ENCODE measurements at regions not wholly inside any gene's neighbourhood (a gene's known extent, or its start where the extent isn't known, plus 50 kb on each side); places are given as distances from the start of the nearest gene placed in this dataset.
A peak's percentile ranks its signal among the peaks of the same experiment; 100 is the strongest.

GRCh38 chr16:77594799-77595596 is 127.3 kb upstream of the NUDT7 start:
- no peak for DNase-seq

- DNase-seq, result no peak
These were observed 126.1 kb upstream of the NUDT7 start for GRCh38 chr16:77596261-77596660.

DNA sequence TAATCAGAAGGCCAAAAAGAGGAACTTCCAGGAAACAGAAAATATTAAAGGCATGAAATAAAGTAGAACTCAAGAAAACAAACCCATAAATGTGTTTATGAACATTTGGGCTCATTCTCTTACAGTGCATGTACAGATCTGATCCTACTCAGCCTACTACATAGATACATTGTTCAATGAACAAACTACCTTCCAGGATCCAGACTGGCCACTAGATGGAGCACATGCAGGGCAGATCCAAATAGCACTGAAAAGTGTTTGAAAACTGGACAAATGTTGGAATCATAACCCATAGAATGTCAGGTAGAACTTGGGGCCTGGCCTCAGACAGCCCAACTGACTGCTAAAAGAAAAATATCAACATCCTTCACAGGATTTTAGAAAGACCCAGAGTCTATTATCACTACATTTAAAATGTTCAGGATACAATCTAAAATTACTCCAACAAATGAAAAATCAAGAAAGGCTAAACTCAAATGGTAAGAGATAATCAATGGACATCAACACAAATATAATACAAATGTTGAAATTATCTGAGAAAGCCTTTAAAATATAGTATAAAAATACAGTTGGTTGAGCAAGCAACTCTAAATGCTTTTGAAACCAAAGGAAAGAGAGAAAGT is 122.4 kb upstream of the NUDT7 start:
- DNase-seq, result peak; percentile 29

GRCh38 chr16:77600555-77600954 is 121.8 kb upstream of the NUDT7 start:
- no peak for DNase-seq

DNA sequence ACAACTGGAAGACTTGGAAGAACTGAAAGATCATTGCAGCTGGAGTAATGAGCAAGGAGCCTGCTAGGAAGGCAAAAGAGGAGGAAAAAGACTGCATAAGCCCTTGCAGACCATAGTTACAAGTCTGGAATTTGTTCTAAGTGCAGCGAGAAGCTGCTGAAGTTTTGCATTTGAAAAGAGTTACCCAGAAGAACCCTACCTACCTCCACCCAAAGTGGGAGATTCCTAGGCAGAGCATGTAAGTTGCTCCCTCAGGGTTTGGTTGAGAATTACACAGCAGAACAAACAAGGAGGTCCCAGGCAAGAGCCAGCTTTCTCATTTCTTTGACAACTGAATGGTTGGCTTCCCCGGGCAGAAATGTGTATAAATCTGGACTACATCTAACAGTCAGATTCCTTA is 118.7 kb upstream of the NUDT7 start:
- no peak for DNase-seq

GRCh38 chr16:77610496-77610895 is 111.8 kb upstream of the NUDT7 start:
- DNase-seq, result no peak

- no peak for DNase-seq
These were observed 110.9 kb upstream of the NUDT7 start for GRCh38 chr16:77611386-77611785.

DNA sequence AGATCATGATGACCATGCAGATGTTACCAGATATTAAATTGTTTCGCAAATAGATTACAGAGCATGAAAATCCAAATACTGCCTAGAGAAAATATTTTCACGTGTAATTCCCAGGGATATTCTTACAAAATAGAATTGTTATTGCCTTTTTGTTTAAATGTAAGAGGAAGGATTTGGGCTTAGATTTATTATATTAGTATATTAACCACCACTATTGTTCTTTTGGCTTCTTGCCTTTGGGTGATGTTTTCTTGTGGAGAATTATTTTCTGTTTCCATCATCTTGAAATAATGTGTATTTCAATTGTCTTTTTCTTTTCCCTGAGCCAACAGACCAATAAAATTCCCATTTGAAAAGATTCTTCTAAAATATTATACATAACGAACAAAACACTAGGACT is 109.7 kb upstream of the NUDT7 start:
- DNase-seq, result no peak

GRCh38 chr16:77613095-77613494 is 109.2 kb upstream of the NUDT7 start:
- no peak for DNase-seq

DNA sequence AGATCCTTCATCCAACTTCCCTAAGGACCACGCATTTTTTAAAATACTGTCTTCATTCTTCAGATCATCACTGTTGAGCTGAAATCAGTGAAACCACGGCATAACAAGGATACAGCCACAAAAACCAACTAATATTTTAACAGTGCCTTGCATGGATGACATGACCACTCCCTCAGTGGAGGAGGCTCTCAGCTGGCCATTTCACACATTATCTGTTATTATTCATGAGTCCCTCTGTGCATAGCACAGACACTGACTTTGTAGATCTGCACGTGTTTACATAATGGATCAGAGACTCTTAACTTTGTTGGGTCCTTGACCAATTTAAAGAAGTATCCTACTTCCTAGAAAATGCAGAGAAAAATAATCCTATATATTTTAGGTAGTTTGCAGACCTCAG is 104.8 kb upstream of the NUDT7 start:
- no peak for DNase-seq

GRCh38 chr16:77617996-77618395 is 104.3 kb upstream of the NUDT7 start:
- no peak for DNase-seq

DNA sequence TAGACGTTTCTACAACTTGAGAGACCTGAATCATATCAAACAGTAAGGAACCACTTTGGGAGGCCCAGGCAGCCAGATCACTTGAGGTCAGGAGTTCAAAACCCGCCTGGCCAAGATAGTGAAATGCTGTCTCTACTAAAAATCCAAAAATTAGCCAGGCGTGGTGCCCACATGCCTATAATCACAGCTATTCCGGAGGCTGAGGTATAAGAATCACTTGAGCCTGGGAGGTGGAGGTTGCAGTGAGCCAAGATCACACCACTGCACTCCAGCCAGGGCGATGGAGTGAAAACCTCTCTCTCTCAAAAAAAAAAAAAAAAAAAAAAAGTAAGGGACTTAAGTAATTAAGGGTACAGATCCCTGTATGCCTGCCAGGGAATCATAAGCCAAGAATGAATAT is 103.4 kb upstream of the NUDT7 start:
- DNase-seq, result no peak

DNA sequence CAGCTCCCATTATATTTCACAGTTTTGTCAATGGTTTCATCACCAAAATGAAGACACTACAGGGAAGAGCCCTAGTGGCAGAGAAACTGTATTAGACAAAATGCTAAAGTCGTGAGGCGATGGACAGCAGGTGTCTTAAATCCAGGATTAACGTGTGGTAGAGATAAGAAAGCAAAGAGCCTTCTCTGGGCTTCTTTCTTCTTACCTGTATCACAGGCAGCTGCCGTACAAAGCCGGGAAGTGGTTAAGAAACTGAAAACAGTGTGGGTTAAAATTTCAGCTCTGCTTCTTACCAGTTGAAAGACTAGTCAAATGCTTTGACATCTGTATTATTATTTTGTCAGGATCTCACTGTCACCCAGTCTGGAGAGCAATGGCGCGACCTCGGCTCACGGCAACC is 98.2 kb upstream of the NUDT7 start:
- no peak for DNase-seq

GRCh38 chr16:77636615-77637014 is 85.7 kb upstream of the NUDT7 start:
- no peak for DNase-seq

DNA sequence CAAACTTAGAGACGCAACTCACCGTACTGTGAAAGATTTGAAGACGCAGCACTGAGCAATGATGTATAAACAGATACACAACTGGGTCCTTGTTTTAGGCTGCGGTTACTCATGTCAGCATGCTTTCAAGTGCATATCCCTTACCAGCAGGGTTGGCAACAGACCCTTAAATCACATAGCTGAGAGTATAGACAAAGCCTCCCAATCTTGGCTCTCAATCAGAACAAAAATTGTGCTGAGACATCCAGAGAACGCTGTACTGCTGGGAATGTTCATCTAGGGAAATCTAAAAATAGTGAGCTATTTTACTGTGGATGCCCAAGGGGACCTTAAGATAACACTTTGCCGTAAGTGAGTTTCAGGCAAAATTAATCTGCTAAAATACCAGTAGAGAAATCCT is 84.4 kb upstream of the NUDT7 start:
- no peak for DNase-seq

GRCh38 chr16:77643176-77643575 is 79.1 kb upstream of the NUDT7 start:
- no peak for DNase-seq

DNA sequence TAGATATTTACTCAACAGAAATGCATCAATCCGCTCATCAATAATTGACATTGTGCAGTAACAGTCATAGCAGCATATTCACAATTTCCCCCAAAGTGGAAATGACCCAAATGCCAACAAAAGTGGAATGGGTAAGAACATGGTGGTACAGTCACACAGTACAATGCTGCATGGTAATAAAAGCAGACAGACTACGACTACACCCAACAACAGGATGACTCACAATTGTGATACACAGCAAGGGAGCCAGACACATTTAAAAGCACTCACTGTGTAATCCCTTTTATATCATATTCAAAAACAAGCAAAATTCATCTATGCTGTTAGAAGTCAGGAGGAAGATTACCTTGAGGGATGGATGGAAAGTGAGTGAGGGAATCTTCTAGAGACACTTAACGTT is 76.5 kb upstream of the NUDT7 start:
- DNase-seq, result no peak

DNA sequence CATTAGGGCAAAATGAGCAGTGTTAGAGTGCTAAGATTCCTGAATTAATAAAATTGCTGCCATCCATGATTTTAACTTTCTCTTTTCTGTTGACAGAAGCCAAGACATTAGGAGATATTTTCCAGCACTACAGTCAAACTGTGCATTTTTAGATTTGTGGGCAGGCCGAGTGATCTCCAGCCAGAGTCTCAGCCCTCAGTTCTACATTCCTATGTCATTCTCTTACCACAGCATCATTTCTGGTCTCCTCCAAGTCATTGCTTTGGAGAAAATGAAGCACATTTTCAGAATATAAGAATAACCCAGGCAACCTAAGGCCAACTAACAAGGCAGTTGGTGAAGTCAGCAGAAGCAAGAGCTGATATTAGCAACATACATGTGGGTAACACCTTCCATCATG is 74.6 kb upstream of the NUDT7 start:
- no peak for DNase-seq

DNA sequence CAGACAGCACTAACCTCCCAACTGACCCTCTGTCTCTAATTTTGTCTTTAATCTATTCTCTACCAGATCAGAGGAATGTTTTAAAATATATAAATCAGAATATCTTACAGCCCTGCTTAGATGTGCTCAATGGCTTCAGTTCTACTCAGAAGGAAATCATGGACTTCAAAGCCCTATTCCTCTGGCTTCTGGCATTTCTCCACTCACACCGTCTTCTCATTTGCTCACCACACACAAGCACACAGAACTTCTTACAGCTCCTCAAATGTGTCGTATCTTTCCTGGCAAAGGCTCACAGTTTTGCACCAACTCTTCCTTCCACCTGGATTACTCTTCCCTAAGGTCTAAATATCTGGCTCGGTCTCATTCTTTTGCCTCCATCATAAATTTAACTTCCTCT is 71.6 kb upstream of the NUDT7 start:
- no peak for DNase-seq

DNA sequence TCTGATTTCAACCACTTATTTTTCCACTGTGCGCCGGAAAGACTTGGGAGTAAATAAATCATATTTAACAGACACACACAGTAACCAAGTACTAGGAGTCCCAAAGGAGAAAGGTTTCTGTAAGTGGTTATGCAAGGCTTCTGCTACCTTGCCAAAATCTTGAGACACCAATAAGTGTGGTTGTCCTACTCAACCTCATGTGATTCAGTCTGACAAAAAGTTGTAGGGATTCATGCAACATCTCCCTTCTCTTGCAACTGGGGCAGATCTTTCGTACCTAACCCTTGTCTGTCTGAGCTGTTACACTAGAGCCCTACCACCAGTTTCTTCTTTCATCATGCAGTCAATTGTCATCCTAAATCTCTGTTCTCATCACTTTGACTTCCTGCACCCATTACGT is 69.9 kb upstream of the NUDT7 start:
- DNase-seq, result no peak

DNA sequence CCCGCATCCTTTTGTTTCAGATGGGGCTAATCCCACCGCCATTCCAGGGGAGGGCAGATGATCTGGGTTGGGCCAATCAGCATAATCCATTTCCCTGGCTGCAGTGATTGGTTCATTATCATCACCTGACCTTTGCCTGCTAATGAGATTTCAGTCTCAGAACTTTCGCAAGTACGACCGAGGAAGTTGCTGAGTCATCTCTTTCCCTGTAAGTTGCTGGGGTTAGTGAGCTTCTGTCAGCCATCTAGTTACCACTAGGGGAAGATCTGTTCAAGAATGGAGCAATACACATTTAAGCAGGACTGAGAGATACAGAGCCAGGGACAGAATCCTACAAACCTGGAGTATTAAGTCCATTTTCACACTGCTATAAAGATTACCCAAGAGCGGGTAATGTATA is 65.3 kb upstream of the NUDT7 start:
- no peak for DNase-seq

GRCh38 chr16:77660311-77660710 is 62.0 kb upstream of the NUDT7 start:
- peak; percentile 35 for DNase-seq

GRCh38 chr16:77662246-77662645 is 60.1 kb upstream of the NUDT7 start:
- DNase-seq, result no peak

- no peak for DNase-seq
These were observed 58.6 kb upstream of the NUDT7 start for GRCh38 chr16:77663711-77664110.

GRCh38 chr16:77666771-77667170 is 55.5 kb upstream of the NUDT7 start:
- DNase-seq, result no peak

All from NCI-H1092 treated with DMSO at 0.1 percent for 48 hours (cell line).